ENCODE measurements at regions not wholly inside any gene's neighbourhood (a gene's known extent, or its start where the extent isn't known, plus 50 kb on each side); places are given as distances from the start of the nearest gene placed in this dataset.

- TF ChIP-seq CTCF (conservative IDR thresholded peaks at IDR 0.05; ENCODE audit: low read depth, low read length) (no peak), EZH2 (IDR thresholded peaks at IDR 0.05; ENCODE audit: borderline replicate concordance, low read depth, low read length, poor library complexity, severe bottlenecking) (no peak)
Observed at GRCh38 chr4:96524311-96524875, 684.5 kb downstream of the PDHA2 start.

Data from A673 (cell line).